HG03457 (cell line): ENCODE measurements at regions not wholly inside any gene's neighbourhood (a gene's known extent, or its start where the extent isn't known, plus 50 kb on each side); places are given as distances from the start of the nearest gene placed in this dataset.

Experiments
- ATAC-seq: cut with Tn5 transposase; IDR thresholded peaks from one replicate; pipeline ENCODE4 v1.9.1; 2021; ENCODE audit warnings: moderate number of reproducible peaks; ENCODE audit not compliant: unreplicated experiment

- ATAC-seq: no peak
Measured at GRCh38 chr7:84684836-84685480, 490.4 kb upstream of the SEMA3A start.

GRCh38 chr7:84682543-84682942 is 488.0 kb upstream of the SEMA3A start:
- ATAC-seq: no peak

- no peak for ATAC-seq
Measured at GRCh38 chr7:84678841-84679240, 484.3 kb upstream of the SEMA3A start.

- no peak for ATAC-seq
Measured at GRCh38 chr7:84677117-84677732, 482.6 kb upstream of the SEMA3A start.

- no peak for ATAC-seq
Measured at GRCh38 chr7:84675633-84676034, 481.0 kb upstream of the SEMA3A start.

- ATAC-seq: no peak
Measured at GRCh38 chr7:84674236-84674913, 479.8 kb upstream of the SEMA3A start.

- no peak for ATAC-seq
Measured at GRCh38 chr7:84669177-84669732, 474.7 kb upstream of the SEMA3A start.

GRCh38 chr7:84668116-84668515 is 473.5 kb upstream of the SEMA3A start:
- no peak for ATAC-seq

- no peak for ATAC-seq
Measured at GRCh38 chr7:84666651-84667050, 472.1 kb upstream of the SEMA3A start.

- ATAC-seq: no peak
Measured at GRCh38 chr7:84665339-84665738, 470.8 kb upstream of the SEMA3A start.

GRCh38 chr7:84664626-84665025 is 470.0 kb upstream of the SEMA3A start:
- no peak for ATAC-seq

- no peak for ATAC-seq
Measured at GRCh38 chr7:84663224-84663623, 468.6 kb upstream of the SEMA3A start.

GRCh38 chr7:84658286-84658685 is 463.7 kb upstream of the SEMA3A start:
- ATAC-seq: no peak

GRCh38 chr7:84654273-84654672 is 459.7 kb upstream of the SEMA3A start:
- no peak for ATAC-seq

GRCh38 chr7:84651876-84652275 is 457.3 kb upstream of the SEMA3A start:
- ATAC-seq: no peak

GRCh38 chr7:84647797-84648757 is 453.5 kb upstream of the SEMA3A start:
- no peak for ATAC-seq

GRCh38 chr7:84642611-84643010 is 448.0 kb upstream of the SEMA3A start:
- no peak for ATAC-seq

GRCh38 chr7:84640637-84641036 is 446.0 kb upstream of the SEMA3A start:
- ATAC-seq: no peak

- no peak for ATAC-seq
Measured at GRCh38 chr7:84638339-84638697, 443.7 kb upstream of the SEMA3A start.

GRCh38 chr7:84637568-84638338 is 443.2 kb upstream of the SEMA3A start:
- ATAC-seq: no peak
